ENCODE measurements at regions not wholly inside any gene's neighbourhood (a gene's known extent, or its start where the extent isn't known, plus 50 kb on each side); places are given as distances from the start of the nearest gene placed in this dataset.

- Mint-ChIP-seq H3K9me3 (ENCODE audit: unreplicated experiment) (no peaks in the 10 kb centered on the region), H3K4me3 (ENCODE audit: unreplicated experiment) (no peak overlapping the region), H3K27me3 (ENCODE audit: unreplicated experiment) (peaks cover 14% of the 10 kb centered on the region), H3K4me1 (ENCODE audit: unreplicated experiment) (peaks cover 14% of the 10 kb centered on the region), H3K27ac (ENCODE audit: unreplicated experiment) (no peak overlapping the region), H3K36me3 (ENCODE audit: unreplicated experiment) (no peaks in the 10 kb centered on the region)
- DNase-seq (ENCODE audit: extremely low spot score, unreplicated experiment), result no peak
- TF ChIP-seq CTCF (IDR thresholded peaks at IDR 0.05), result no peak
Observed at GRCh38 chr20:6599876-6600735, 167.4 kb upstream of the BMP2 start.

GRCh38 chr20:6595704-6596103, 171.8 kb upstream of the BMP2 start:
- DNase-seq (ENCODE audit: extremely low spot score, unreplicated experiment), result no peak
- Mint-ChIP-seq H3K4me3 (ENCODE audit: unreplicated experiment) (no peak overlapping the region), H3K27me3 (ENCODE audit: unreplicated experiment) (no peaks in the 10 kb centered on the region), H3K36me3 (ENCODE audit: unreplicated experiment) (no peaks in the 10 kb centered on the region), H3K9me3 (ENCODE audit: unreplicated experiment) (no peaks in the 10 kb centered on the region), H3K27ac (ENCODE audit: unreplicated experiment) (no peak overlapping the region), H3K4me1 (ENCODE audit: unreplicated experiment) (peaks cover 29% of the 10 kb centered on the region)
- TF ChIP-seq CTCF (IDR thresholded peaks at IDR 0.05), result no peak

GRCh38 chr20:6590891-6591637, 176.4 kb upstream of the BMP2 start:
- Mint-ChIP-seq H3K9me3 (ENCODE audit: unreplicated experiment) (no peaks in the 10 kb centered on the region), H3K27me3 (ENCODE audit: unreplicated experiment) (no peaks in the 10 kb centered on the region), H3K4me3 (ENCODE audit: unreplicated experiment) (no peak overlapping the region), H3K4me1 (ENCODE audit: unreplicated experiment) (peaks cover 34% of the 10 kb centered on the region), H3K27ac (ENCODE audit: unreplicated experiment) (peak overlapping the region; percentile 88), H3K36me3 (ENCODE audit: unreplicated experiment) (no peaks in the 10 kb centered on the region)
- no peak for TF ChIP-seq CTCF (IDR thresholded peaks at IDR 0.05)
- no peak for DNase-seq (ENCODE audit: extremely low spot score, unreplicated experiment)

- no peaks in the 10 kb centered on the region for H3K9me3 Mint-ChIP-seq (ENCODE audit: unreplicated experiment)
- no peak for TF ChIP-seq CTCF (IDR thresholded peaks at IDR 0.05)
- H3K27me3 Mint-ChIP-seq (ENCODE audit: unreplicated experiment), result no peaks in the 10 kb centered on the region
- peaks cover 28% of the 10 kb centered on the region for H3K4me1 Mint-ChIP-seq (ENCODE audit: unreplicated experiment)
- H3K27ac Mint-ChIP-seq (ENCODE audit: unreplicated experiment), result no peak overlapping the region
- H3K4me3 Mint-ChIP-seq (ENCODE audit: unreplicated experiment), result no peak overlapping the region
- no peaks in the 10 kb centered on the region for H3K36me3 Mint-ChIP-seq (ENCODE audit: unreplicated experiment)
- no peak for DNase-seq (ENCODE audit: extremely low spot score, unreplicated experiment)
Observed at GRCh38 chr20:6588296-6588695, 179.2 kb upstream of the BMP2 start.

- H3K36me3 Mint-ChIP-seq (ENCODE audit: unreplicated experiment), result no peaks in the 10 kb centered on the region
- H3K4me3 Mint-ChIP-seq (ENCODE audit: unreplicated experiment), result no peak overlapping the region
- DNase-seq (ENCODE audit: extremely low spot score, unreplicated experiment), result no peak
Observed at GRCh38 chr20:6583134-6583738, 184.2 kb upstream of the BMP2 start.

More at GRCh38 chr20:6583134-6583738, 184.2 kb upstream of the BMP2 start:
- H3K27me3 Mint-ChIP-seq (ENCODE audit: unreplicated experiment), result no peaks in the 10 kb centered on the region
- H3K4me1 Mint-ChIP-seq (ENCODE audit: unreplicated experiment), result peaks cover 5% of the 10 kb centered on the region
- no peak overlapping the region for H3K27ac Mint-ChIP-seq (ENCODE audit: unreplicated experiment)
- TF ChIP-seq CTCF (IDR thresholded peaks at IDR 0.05), result peak; percentile 84
- peaks cover 7% of the 10 kb centered on the region for H3K9me3 Mint-ChIP-seq (ENCODE audit: unreplicated experiment)
